Peyer's patch (tissue), 4 donors: ENCODE measurements at regions not wholly inside any gene's neighbourhood (a gene's known extent, or its start where the extent isn't known, plus 50 kb on each side); places are given as distances from the start of the nearest gene placed in this dataset.

Experiments
- DNase-seq, 3 donors: peaks; one replicate each; pipeline ENCODE4 v3.0.0-alpha.2; 2017 to 2019
- H3K27ac ChIP-seq, 4 donors: fragments of 200-600 bp; sonication (generic); one replicate each; pipeline ENCODE4 v1.5.1; 2016 to 2019
- H3K27me3 ChIP-seq, 2 donors: fragments of 200-600 bp; sonication (generic); one replicate each; pipeline ENCODE4 v1.5.1; 2019
- H3K36me3 ChIP-seq, 3 donors: fragments of 200-600 bp; sonication (generic); one replicate each; pipeline ENCODE4 v1.5.1; 2016 to 2019
- H3K4me1 ChIP-seq, 4 donors: fragments of 200-600 bp; sonication (generic); one replicate each; pipeline ENCODE4 v1.5.1; 2016 to 2019
- H3K4me3 ChIP-seq, 4 donors: fragments of 200-600 bp; sonication (generic); 1 replicate in 3 of 4; 2 replicates in 1 of 4; pipeline ENCODE4 v1.5.1; 2016 to 2019; ENCODE audit warnings: mild to moderate bottlenecking in 1 of 4
- H3K9me3 ChIP-seq, 4 donors: fragments of 200-600 bp; sonication (generic); one replicate each; pipeline ENCODE4 v1.5.1; 2016 to 2019; ENCODE audit warnings: mild to moderate bottlenecking in 1 of 4
- CTCF ChIP-seq, 6 experiments: fragments of 450-650 bp in 4 of 6; fragments of 200-600 bp in 2 of 6; sonication (generic) in 1 of 6; IDR thresholded peaks; one replicate each; pipeline ENCODE4 v1.5.1; 2017 to 2019; ENCODE audit warnings: antibody characterized with exemption in 6 of 6, mild to moderate bottlenecking in 3 of 6, moderate library complexity in 1 of 6
- POLR2A ChIP-seq, 2 donors: fragments of 450-650 bp; IDR thresholded peaks; one replicate each; pipeline ENCODE4 v1.5.1; 2017; ENCODE audit warnings: antibody characterized with exemption in 2 of 2, mild to moderate bottlenecking in 2 of 2, moderate library complexity in 2 of 2

- Histone ChIP-seq H3K27ac (no peak overlapping the region), H3K36me3 (no peaks in the 10 kb centered on the region), H3K9me3 (peaks cover 0 to 12% (median 0%) of the 10 kb centered on the region in 4 donors), H3K27me3 (no peaks in the 10 kb centered on the region), H3K4me3 (no peak overlapping the region), H3K4me1 (no peaks in the 10 kb centered on the region)
- DNase-seq, result no peak
- TF ChIP-seq POLR2A (IDR thresholded peaks at IDR 0.05) (no peak), CTCF (IDR thresholded peaks at IDR 0.05) (no peak)
Observed at GRCh38 chr7:63073286-63073685, 925.4 kb upstream of the ZNF722 start.

- no peaks in the 10 kb centered on the region for H3K4me1 ChIP-seq
- TF ChIP-seq CTCF (IDR thresholded peaks at IDR 0.05) (no peak), POLR2A (IDR thresholded peaks at IDR 0.05) (no peak)
- no peak overlapping the region for H3K27ac ChIP-seq
- peaks cover 0 to 16% (median 0%) of the 10 kb centered on the region in 4 donors for H3K9me3 ChIP-seq
- no peak for DNase-seq
- H3K4me3 ChIP-seq, result no peak overlapping the region
- no peaks in the 10 kb centered on the region for H3K27me3 ChIP-seq
- H3K36me3 ChIP-seq, result no peaks in the 10 kb centered on the region
Observed at GRCh38 chr7:63073736-63074135, 924.9 kb upstream of the ZNF722 start.

GRCh38 chr7:63077841-63078240, 920.8 kb upstream of the ZNF722 start:
- TF ChIP-seq CTCF (IDR thresholded peaks at IDR 0.05) (no peak), POLR2A (IDR thresholded peaks at IDR 0.05) (no peak)
- no peak for DNase-seq
- Histone ChIP-seq H3K4me3 (no peak overlapping the region), H3K36me3 (no peaks in the 10 kb centered on the region), H3K27me3 (no peaks in the 10 kb centered on the region), H3K9me3 (peaks cover 0 to 25% (median 0%) of the 10 kb centered on the region in 4 donors), H3K4me1 (no peaks in the 10 kb centered on the region), H3K27ac (no peak overlapping the region)

- Histone ChIP-seq H3K36me3 (no peaks in the 10 kb centered on the region), H3K27ac (no peak overlapping the region), H3K27me3 (no peaks in the 10 kb centered on the region), H3K9me3 (peaks cover 0 to 34% (median 0%) of the 10 kb centered on the region in 4 donors), H3K4me1 (no peaks in the 10 kb centered on the region), H3K4me3 (no peak overlapping the region)
- TF ChIP-seq POLR2A (IDR thresholded peaks at IDR 0.05) (no peak), CTCF (IDR thresholded peaks at IDR 0.05) (no peak)
- DNase-seq, result no peak
Observed at GRCh38 chr7:63080406-63080805, 918.2 kb upstream of the ZNF722 start.

- no peak for DNase-seq
- Histone ChIP-seq H3K27ac (no peak overlapping the region), H3K4me1 (no peaks in the 10 kb centered on the region), H3K4me3 (no peak overlapping the region), H3K9me3 (peaks cover 0 to 34% (median 0%) of the 10 kb centered on the region in 4 donors), H3K36me3 (no peaks in the 10 kb centered on the region), H3K27me3 (no peaks in the 10 kb centered on the region)
- TF ChIP-seq POLR2A (IDR thresholded peaks at IDR 0.05) (no peak), CTCF (IDR thresholded peaks at IDR 0.05) (no peak)
Observed at GRCh38 chr7:63080831-63081230, 917.8 kb upstream of the ZNF722 start.

GRCh38 chr7:63087575-63088190, 911.0 kb upstream of the ZNF722 start:
- TF ChIP-seq CTCF (IDR thresholded peaks at IDR 0.05) (no peak), POLR2A (IDR thresholded peaks at IDR 0.05) (no peak)
- H3K4me1 ChIP-seq, result no peaks in the 10 kb centered on the region
- H3K27me3 ChIP-seq, result no peaks in the 10 kb centered on the region
- peaks cover 0 to 33% (median 3%) of the 10 kb centered on the region in 4 donors for H3K9me3 ChIP-seq
- no peaks in the 10 kb centered on the region for H3K36me3 ChIP-seq
- no peak overlapping the region for H3K4me3 ChIP-seq
- no peak overlapping the region for H3K27ac ChIP-seq
- no peak for DNase-seq
